ENCODE measurements at regions not wholly inside any gene's neighbourhood (a gene's known extent, or its start where the extent isn't known, plus 50 kb on each side); places are given as distances from the start of the nearest gene placed in this dataset.

DNA sequence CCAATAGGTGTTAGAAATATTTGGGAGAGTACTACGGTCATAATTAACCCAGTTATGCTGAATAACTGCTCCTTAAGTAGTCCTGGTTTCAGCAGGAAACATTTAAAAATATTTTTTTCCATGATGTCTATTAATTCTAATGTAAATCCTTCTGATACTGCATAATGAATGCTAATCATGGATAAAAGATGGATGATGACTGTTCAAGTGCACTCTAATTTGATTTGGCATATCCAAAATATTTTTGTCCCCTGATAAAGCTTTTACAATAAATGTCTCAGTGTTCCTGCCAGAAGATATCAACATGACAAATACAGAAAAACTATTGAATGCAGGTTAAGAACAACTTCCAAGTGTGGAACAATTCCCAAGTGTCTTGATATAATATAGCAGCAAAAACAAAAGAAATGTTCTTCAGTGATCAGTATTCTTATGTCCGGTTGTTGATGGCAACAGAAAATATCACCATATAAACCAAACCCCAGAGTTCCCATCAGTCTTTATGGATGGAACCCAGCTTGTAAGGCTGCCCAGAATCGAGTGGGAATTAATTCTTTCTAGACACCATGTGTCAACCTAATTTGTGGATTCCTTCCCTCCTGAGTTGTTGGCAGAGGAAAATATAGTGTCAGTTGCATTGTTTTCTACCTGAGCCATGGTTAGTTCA lies 205.4 kb upstream of the GK2 start:
- CTCF ChIA-PET: no interaction called here
- Histone ChIP-seq H3K27ac (ENCODE audit: insufficient read depth, low read depth, low read length) (no peak overlapping the region), H4K20me1 (replicated peaks; ENCODE audit: control insufficient read depth, extremely low read depth, insufficient read depth, low read length) (no peaks in the 10 kb centered on the region), H3K4me3 (replicated peaks in 1 of 3; ENCODE audit: insufficient read depth in 1 of 3, low read depth in 1 of 3, low read length in 3 of 3) (no peak overlapping the region), H3K4me2 (ENCODE audit: insufficient read depth, low read length) (no peak overlapping the region), H2AFZ (ENCODE audit: low read depth, low read length) (no peak overlapping the region), H3K79me2 (ENCODE audit: control insufficient read depth, insufficient read depth, low read length) (no peaks in the 10 kb centered on the region), H3K4me1 (ENCODE audit: control insufficient read depth, extremely low read depth, insufficient read depth, low read length) (no peaks in the 10 kb centered on the region), H3K27me3 (ENCODE audit: control insufficient read depth in 2 of 2, insufficient read depth in 2 of 2, low read length in 2 of 2) (peaks cover 3 to 5% of the 10 kb centered on the region in 2 experiments), H3K9ac (replicated peaks; ENCODE audit: extremely low read depth, insufficient read depth, low read length) (no peak overlapping the region), H3K9me3 (replicated peaks; ENCODE audit: control insufficient read depth, insufficient read depth, low read length) (no peaks in the 10 kb centered on the region), H3K9me1 (replicated peaks; ENCODE audit: control insufficient read depth, extremely low read depth, insufficient read depth, low read length) (no peaks in the 10 kb centered on the region), H3K36me3 (ENCODE audit: control insufficient read depth in 2 of 2, extremely low read depth in 1 of 2, insufficient read depth in 2 of 2, low read length in 2 of 2) (no peaks in the 10 kb centered on the region)
- FAIRE-seq (no peak), DNase-seq (ENCODE audit: low read depth, low spot score) (no peak)
- POLR2A ChIA-PET: no interaction called here
- no TSS peak for BruUV-seq (replicated peaks)
- intact Hi-C loops (cut with micrococcal nuclease): no loop called here
- dilution Hi-C loops (cut with MboI; ENCODE audit: extremely low pct_ligation_motif_present, low sequenced_read_pairs): no loop called here
- TF ChIP-seq POLR2A (IDR thresholded peaks at IDR 0.05; ENCODE audit: low read depth, low read length) (no peak), EZH2 (IDR thresholded peaks at IDR 0.05; ENCODE audit: borderline replicate concordance, low read depth, low read length, severe bottlenecking) (no peak)
- TF ChIP-seq, protein P1, sequence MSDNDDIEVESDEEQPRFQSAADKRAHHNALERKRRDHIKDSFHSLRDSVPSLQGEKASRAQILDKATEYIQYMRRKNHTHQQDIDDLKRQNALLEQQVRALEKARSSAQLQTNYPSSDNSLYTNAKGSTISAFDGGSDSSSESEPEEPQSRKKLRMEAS (IDR thresholded peaks at IDR 0.05; ENCODE audit: insufficient read depth, insufficient read length): no peak

DNA sequence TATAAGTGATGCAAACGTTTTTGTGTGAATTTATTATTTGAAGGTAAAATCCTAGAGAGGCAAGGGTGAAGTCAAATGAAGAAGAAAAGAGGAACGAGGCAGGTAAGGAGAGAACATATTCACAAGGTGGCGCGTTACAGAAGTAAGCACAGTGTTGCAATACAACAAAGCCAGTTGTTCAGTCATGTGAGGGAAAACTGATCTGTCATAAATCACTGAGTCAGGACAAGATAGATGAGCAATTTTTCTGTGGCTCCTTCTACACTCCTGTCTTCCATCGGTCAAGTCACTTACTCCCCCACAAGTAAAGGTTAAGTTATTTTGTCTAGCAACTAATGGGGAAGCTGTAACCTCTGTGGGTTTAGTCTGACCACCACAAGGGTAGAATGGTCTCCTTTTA lies 203.0 kb upstream of the GK2 start:
- H3K79me2 ChIP-seq (ENCODE audit: control insufficient read depth, insufficient read depth, low read length): no peaks in the 10 kb centered on the region
- peaks cover 3 to 4% of the 10 kb centered on the region in 2 experiments for H3K27me3 ChIP-seq (ENCODE audit: control insufficient read depth in 2 of 2, insufficient read depth in 2 of 2, low read length in 2 of 2)
- H3K4me1 ChIP-seq (ENCODE audit: control insufficient read depth, extremely low read depth, insufficient read depth, low read length): no peaks in the 10 kb centered on the region
- POLR2A ChIA-PET: no interaction called here
- CTCF ChIA-PET: no interaction called here
- DNase-seq (ENCODE audit: low read depth, low spot score): no peak
- no peak overlapping the region for H3K4me2 ChIP-seq (ENCODE audit: insufficient read depth, low read length)
- H3K27ac ChIP-seq (ENCODE audit: insufficient read depth, low read depth, low read length): no peak overlapping the region
- H3K9me1 ChIP-seq (replicated peaks; ENCODE audit: control insufficient read depth, extremely low read depth, insufficient read depth, low read length): no peaks in the 10 kb centered on the region
- no peak overlapping the region for H3K4me3 ChIP-seq (replicated peaks in 1 of 3; ENCODE audit: insufficient read depth in 1 of 3, low read depth in 1 of 3, low read length in 3 of 3)
- no TSS peak for BruUV-seq (replicated peaks)
- TF ChIP-seq FOS (IDR thresholded peaks at IDR 0.05; ENCODE audit: borderline replicate concordance, insufficient read depth, low read length) (no peak), GATA2 (IDR thresholded peaks at IDR 0.05; ENCODE audit: insufficient read depth, insufficient read length, low read depth, low read length) (no peak), MYC (IDR thresholded peaks at IDR 0.05; ENCODE audit: low read depth, low read length) (no peak), POLR2A (IDR thresholded peaks at IDR 0.05; ENCODE audit: low read depth, low read length) (no peak), JUN (IDR thresholded peaks at IDR 0.05; ENCODE audit: borderline replicate concordance, insufficient read depth, insufficient read length, low read depth) (no peak), EZH2 (IDR thresholded peaks at IDR 0.05; ENCODE audit: borderline replicate concordance, low read depth, low read length, severe bottlenecking) (no peak), POLR2AphosphoS5 (IDR thresholded peaks at IDR 0.05; ENCODE audit: insufficient read depth, low read depth, low read length) (no peak)
- TF ChIP-seq, protein P1 (IDR thresholded peaks at IDR 0.05; ENCODE audit: insufficient read depth, insufficient read length): no peak
- TF ChIP-seq, protein P2, sequence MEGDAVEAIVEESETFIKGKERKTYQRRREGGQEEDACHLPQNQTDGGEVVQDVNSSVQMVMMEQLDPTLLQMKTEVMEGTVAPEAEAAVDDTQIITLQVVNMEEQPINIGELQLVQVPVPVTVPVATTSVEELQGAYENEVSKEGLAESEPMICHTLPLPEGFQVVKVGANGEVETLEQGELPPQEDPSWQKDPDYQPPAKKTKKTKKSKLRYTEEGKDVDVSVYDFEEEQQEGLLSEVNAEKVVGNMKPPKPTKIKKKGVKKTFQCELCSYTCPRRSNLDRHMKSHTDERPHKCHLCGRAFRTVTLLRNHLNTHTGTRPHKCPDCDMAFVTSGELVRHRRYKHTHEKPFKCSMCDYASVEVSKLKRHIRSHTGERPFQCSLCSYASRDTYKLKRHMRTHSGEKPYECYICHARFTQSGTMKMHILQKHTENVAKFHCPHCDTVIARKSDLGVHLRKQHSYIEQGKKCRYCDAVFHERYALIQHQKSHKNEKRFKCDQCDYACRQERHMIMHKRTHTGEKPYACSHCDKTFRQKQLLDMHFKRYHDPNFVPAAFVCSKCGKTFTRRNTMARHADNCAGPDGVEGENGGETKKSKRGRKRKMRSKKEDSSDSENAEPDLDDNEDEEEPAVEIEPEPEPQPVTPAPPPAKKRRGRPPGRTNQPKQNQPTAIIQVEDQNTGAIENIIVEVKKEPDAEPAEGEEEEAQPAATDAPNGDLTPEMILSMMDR (IDR thresholded peaks at IDR 0.05; ENCODE audit: extremely low read depth in 1 of 2, insufficient read depth in 1 of 2, low read depth in 1 of 2, low read length in 2 of 2): no peak
- no peak for FAIRE-seq
- dilution Hi-C loops (cut with MboI; ENCODE audit: extremely low pct_ligation_motif_present, low sequenced_read_pairs) (no loop called here), intact Hi-C loops (cut with micrococcal nuclease) (no loop called here)
- no peaks in the 10 kb centered on the region for H3K36me3 ChIP-seq (ENCODE audit: control insufficient read depth in 2 of 2, extremely low read depth in 1 of 2, insufficient read depth in 2 of 2, low read length in 2 of 2)
- no peak overlapping the region for H3K9ac ChIP-seq (replicated peaks; ENCODE audit: extremely low read depth, insufficient read depth, low read length)
- H4K20me1 ChIP-seq (replicated peaks; ENCODE audit: control insufficient read depth, extremely low read depth, insufficient read depth, low read length): no peaks in the 10 kb centered on the region
- no peaks in the 10 kb centered on the region for H3K9me3 ChIP-seq (replicated peaks; ENCODE audit: control insufficient read depth, insufficient read depth, low read length)
- no peak overlapping the region for H2AFZ ChIP-seq (ENCODE audit: low read depth, low read length)
